Activated CD8-positive, alpha-beta T cell treated with anti-CD3 and anti-CD28 coated beads, Interleukin-2, amount 10 ng/mL, durations not matched to agents 7 days and 5 days (primary cell): ENCODE measurements at regions not wholly inside any gene's neighbourhood (a gene's known extent, or its start where the extent isn't known, plus 50 kb on each side); places are given as distances from the start of the nearest gene placed in this dataset.
"Not testable (repeated sequence)": the region's sequence is repeated elsewhere in the genome, so short reads cannot be mapped to it uniquely, and the experiment has no call there.

ENCODE experiments used
- ATAC-seq: fragments of 150-1000 bp; cut with Tn5 transposase; one replicate; pipeline ENCODE4 v1.10.0; 2021; ENCODE audit warnings: moderate library complexity
- CTCF ChIA-PET: fragments of 350-600 bp; sonication (Branson Sonifier 250); formaldehyde crosslinking; loops from one replicate; lab custom pipeline; 2021; ENCODE audit warnings: antibody characterized with exemption; lab: Charles Lee
- POLR2A ChIA-PET: fragments of 350-600 bp; sonication (Branson Sonifier 250); formaldehyde crosslinking; loops from one replicate; lab custom pipeline; 2021; ENCODE audit warnings: antibody characterized with exemption; lab: Charles Lee
- DNase-seq: peaks from one replicate; pipeline ENCODE4 v3.0.0-alpha.2; 2020
- H3K27ac Mint-ChIP-seq: one replicate; pipeline ENCODE4 v1.8.0; 2021; ENCODE audit warnings: mild to moderate bottlenecking, mixed read lengths
- H3K27me3 Mint-ChIP-seq: one replicate; pipeline ENCODE4 v1.8.0; 2021; ENCODE audit warnings: low read depth, mixed read lengths
- H3K36me3 Mint-ChIP-seq: one replicate; pipeline ENCODE4 v1.8.0; 2021; ENCODE audit warnings: low read depth, mixed read lengths
- H3K4me1 Mint-ChIP-seq: one replicate; pipeline ENCODE4 v1.8.0; 2021; ENCODE audit warnings: low read depth, mixed read lengths
- H3K4me3 Mint-ChIP-seq: one replicate; pipeline ENCODE4 v1.8.0; 2021; ENCODE audit warnings: mild to moderate bottlenecking, mixed read lengths
- H3K9me3 Mint-ChIP-seq: one replicate; pipeline ENCODE4 v1.8.0; 2022; ENCODE audit warnings: mixed read lengths; ENCODE audit not compliant: insufficient read depth

- no peaks in the 10 kb centered on the region for H3K27me3 Mint-ChIP-seq
- no peaks in the 10 kb centered on the region for H3K36me3 Mint-ChIP-seq
- no peaks in the 10 kb centered on the region for H3K9me3 Mint-ChIP-seq
- H3K27ac Mint-ChIP-seq, result no peak overlapping the region
- no peaks in the 10 kb centered on the region for H3K4me1 Mint-ChIP-seq
- DNase-seq, result no peak
- ATAC-seq, result no peak
- CTCF ChIA-PET, result no interaction called here
- H3K4me3 Mint-ChIP-seq, result no peak overlapping the region
- POLR2A ChIA-PET, result no interaction called here
These were observed 892.5 kb downstream of the DNAJB9 start for GRCh38 chr7:109462171-109462570.

- H3K27ac Mint-ChIP-seq, DNase-seq, CTCF ChIA-PET, H3K4me3 Mint-ChIP-seq, H3K4me1 Mint-ChIP-seq, POLR2A ChIA-PET, H3K36me3 Mint-ChIP-seq, H3K27me3 Mint-ChIP-seq, ATAC-seq, H3K9me3 Mint-ChIP-seq: not testable (repeated sequence)
These were observed 898.1 kb downstream of the DNAJB9 start for GRCh38 chr7:109467729-109468128.

- DNase-seq, result no peak
- Mint-ChIP-seq H3K36me3 (no peaks in the 10 kb centered on the region), H3K27me3 (no peaks in the 10 kb centered on the region), H3K4me1 (no peaks in the 10 kb centered on the region), H3K27ac (no peak overlapping the region), H3K9me3 (no peaks in the 10 kb centered on the region), H3K4me3 (no peak overlapping the region)
- CTCF ChIA-PET, result no interaction called here
- ATAC-seq, result no peak
- POLR2A ChIA-PET, result no interaction called here
These were observed 903.5 kb downstream of the DNAJB9 start for GRCh38 chr7:109473172-109473571.

- Mint-ChIP-seq H3K27ac (no peak overlapping the region), H3K4me1 (no peaks in the 10 kb centered on the region), H3K9me3 (no peaks in the 10 kb centered on the region), H3K4me3 (no peak overlapping the region), H3K36me3 (no peaks in the 10 kb centered on the region), H3K27me3 (no peaks in the 10 kb centered on the region)
- DNase-seq (no peak), ATAC-seq (no peak)
- ChIA-PET POLR2A (no interaction called here), CTCF (no interaction called here)
These were observed 906.7 kb downstream of the DNAJB9 start for GRCh38 chr7:109476409-109476808.

GRCh38 chr7:109479388-109479787, 909.7 kb downstream of the DNAJB9 start:
- no peak overlapping the region for H3K4me3 Mint-ChIP-seq
- H3K9me3 Mint-ChIP-seq, result no peaks in the 10 kb centered on the region
- H3K36me3 Mint-ChIP-seq, result no peaks in the 10 kb centered on the region
- no peaks in the 10 kb centered on the region for H3K27me3 Mint-ChIP-seq
- ChIA-PET POLR2A (no interaction called here), CTCF (no interaction called here)
- H3K27ac Mint-ChIP-seq, result no peak overlapping the region
- ATAC-seq (no peak), DNase-seq (no peak)
- no peaks in the 10 kb centered on the region for H3K4me1 Mint-ChIP-seq

GRCh38 chr7:109490607-109491006, 920.9 kb downstream of the DNAJB9 start:
- H3K36me3 Mint-ChIP-seq, POLR2A ChIA-PET, H3K9me3 Mint-ChIP-seq, ATAC-seq, H3K27me3 Mint-ChIP-seq, H3K4me3 Mint-ChIP-seq, DNase-seq, H3K27ac Mint-ChIP-seq, CTCF ChIA-PET, H3K4me1 Mint-ChIP-seq: not testable (repeated sequence)

- ChIA-PET POLR2A (no interaction called here), CTCF (no interaction called here)
- no peak overlapping the region for H3K27ac Mint-ChIP-seq
- H3K4me3 Mint-ChIP-seq, result no peak overlapping the region
- peaks cover 3% of the 10 kb centered on the region for H3K9me3 Mint-ChIP-seq
- ATAC-seq, result no peak
- H3K27me3 Mint-ChIP-seq, result no peaks in the 10 kb centered on the region
- no peaks in the 10 kb centered on the region for H3K36me3 Mint-ChIP-seq
- H3K4me1 Mint-ChIP-seq, result no peaks in the 10 kb centered on the region
- DNase-seq, result no peak
These were observed 927.4 kb downstream of the DNAJB9 start for GRCh38 chr7:109497053-109497452.

GRCh38 chr7:109498131-109498530, 928.5 kb downstream of the DNAJB9 start:
- H3K9me3 Mint-ChIP-seq, result peaks cover 3% of the 10 kb centered on the region
- POLR2A ChIA-PET, result no interaction called here
- no peak for ATAC-seq

GRCh38 chr7:109503421-109503820, 933.7 kb downstream of the DNAJB9 start:
- no peak for ATAC-seq
- no peak overlapping the region for H3K27ac Mint-ChIP-seq
- H3K27me3 Mint-ChIP-seq, result no peaks in the 10 kb centered on the region
- no peaks in the 10 kb centered on the region for H3K36me3 Mint-ChIP-seq
- ChIA-PET CTCF (no interaction called here), POLR2A (no interaction called here)
- H3K9me3 Mint-ChIP-seq, result no peaks in the 10 kb centered on the region
- no peak for DNase-seq
- H3K4me1 Mint-ChIP-seq, result no peaks in the 10 kb centered on the region
- no peak overlapping the region for H3K4me3 Mint-ChIP-seq

More at GRCh38 chr7:109498131-109498530, 928.5 kb downstream of the DNAJB9 start:
- no peak for DNase-seq
- CTCF ChIA-PET, result no interaction called here
- Mint-ChIP-seq H3K27ac (no peak overlapping the region), H3K36me3 (no peaks in the 10 kb centered on the region), H3K4me3 (no peak overlapping the region), H3K27me3 (no peaks in the 10 kb centered on the region), H3K4me1 (no peaks in the 10 kb centered on the region)

- Mint-ChIP-seq H3K9me3 (no peaks in the 10 kb centered on the region), H3K36me3 (no peaks in the 10 kb centered on the region), H3K4me3 (no peak overlapping the region), H3K4me1 (no peaks in the 10 kb centered on the region), H3K27ac (no peak overlapping the region), H3K27me3 (no peaks in the 10 kb centered on the region)
- ATAC-seq (no peak), DNase-seq (no peak)
- ChIA-PET CTCF (no interaction called here), POLR2A (no interaction called here)
These were observed 952.9 kb downstream of the DNAJB9 start for GRCh38 chr7:109522585-109522984.

GRCh38 chr7:109527833-109528232, 958.2 kb downstream of the DNAJB9 start:
- Mint-ChIP-seq H3K4me1 (no peaks in the 10 kb centered on the region), H3K9me3 (no peaks in the 10 kb centered on the region), H3K27me3 (no peaks in the 10 kb centered on the region), H3K4me3 (no peak overlapping the region), H3K36me3 (no peaks in the 10 kb centered on the region), H3K27ac (no peak overlapping the region)
- DNase-seq (no peak), ATAC-seq (no peak)
- ChIA-PET CTCF (no interaction called here), POLR2A (no interaction called here)

- Mint-ChIP-seq H3K36me3 (no peaks in the 10 kb centered on the region), H3K27ac (no peak overlapping the region), H3K4me1 (no peaks in the 10 kb centered on the region), H3K27me3 (no peaks in the 10 kb centered on the region), H3K9me3 (peaks cover 3% of the 10 kb centered on the region), H3K4me3 (no peak overlapping the region)
- ChIA-PET POLR2A (no interaction called here), CTCF (no interaction called here)
- DNase-seq, result no peak
- no peak for ATAC-seq
These were observed 960.0 kb downstream of the DNAJB9 start for GRCh38 chr7:109529712-109530111.

GRCh38 chr7:109532262-109532992, 962.8 kb downstream of the DNAJB9 start:
- ChIA-PET CTCF (no interaction called here), POLR2A (no interaction called here)
- Mint-ChIP-seq H3K36me3 (no peaks in the 10 kb centered on the region), H3K27ac (no peak overlapping the region), H3K27me3 (no peaks in the 10 kb centered on the region), H3K4me3 (no peak overlapping the region), H3K4me1 (no peaks in the 10 kb centered on the region), H3K9me3 (peaks cover 3% of the 10 kb centered on the region)
- ATAC-seq (no peak), DNase-seq (no peak)
